ENCODE measurements at regions not wholly inside any gene's neighbourhood (a gene's known extent, or its start where the extent isn't known, plus 50 kb on each side); places are given as distances from the start of the nearest gene placed in this dataset.
A peak's percentile ranks its signal among the peaks of the same experiment; 100 is the strongest.

DNA sequence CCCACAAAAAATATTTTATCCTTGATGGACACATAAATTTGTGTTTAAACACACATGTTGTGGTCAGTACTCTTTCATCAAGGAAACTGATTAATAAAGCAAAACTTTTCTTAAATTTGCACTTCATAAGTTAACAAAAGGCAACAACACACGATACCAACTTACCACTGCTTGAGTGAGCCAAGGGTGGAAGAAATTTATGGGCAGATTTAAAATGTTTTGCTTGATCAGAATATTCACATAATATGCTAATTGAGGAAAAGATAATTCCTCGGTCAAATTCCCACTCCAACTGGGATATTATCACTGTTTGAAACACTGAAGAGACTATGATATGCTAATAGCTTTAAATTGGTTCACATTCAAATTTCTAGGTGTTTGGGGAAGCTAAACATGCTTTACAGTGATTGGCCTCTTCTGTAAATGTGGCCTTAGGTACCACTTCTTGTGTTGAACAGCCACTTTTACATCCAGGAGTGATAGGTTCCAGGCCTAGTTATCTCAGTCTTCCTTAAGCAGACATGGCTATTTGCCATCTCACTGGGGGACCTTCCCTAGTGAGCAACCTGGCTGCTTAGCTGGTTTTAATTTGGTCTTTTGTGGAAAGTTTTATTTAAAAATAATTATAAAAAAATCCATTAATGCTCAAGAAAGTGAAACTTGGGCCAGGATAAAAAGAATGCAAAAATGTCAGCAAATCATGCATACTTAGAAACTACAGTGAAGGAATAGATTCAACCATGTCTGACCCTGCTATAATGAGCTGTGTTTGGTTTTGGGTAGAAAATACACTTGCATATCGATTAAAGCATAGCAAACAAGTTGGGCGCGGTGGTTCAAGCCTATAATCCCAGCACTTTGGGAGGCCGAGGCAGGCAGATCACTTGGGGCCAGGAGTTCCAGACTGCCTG is 221.2 kb upstream of the MAP3K7 start:
- DNase-seq = no peak

DNA sequence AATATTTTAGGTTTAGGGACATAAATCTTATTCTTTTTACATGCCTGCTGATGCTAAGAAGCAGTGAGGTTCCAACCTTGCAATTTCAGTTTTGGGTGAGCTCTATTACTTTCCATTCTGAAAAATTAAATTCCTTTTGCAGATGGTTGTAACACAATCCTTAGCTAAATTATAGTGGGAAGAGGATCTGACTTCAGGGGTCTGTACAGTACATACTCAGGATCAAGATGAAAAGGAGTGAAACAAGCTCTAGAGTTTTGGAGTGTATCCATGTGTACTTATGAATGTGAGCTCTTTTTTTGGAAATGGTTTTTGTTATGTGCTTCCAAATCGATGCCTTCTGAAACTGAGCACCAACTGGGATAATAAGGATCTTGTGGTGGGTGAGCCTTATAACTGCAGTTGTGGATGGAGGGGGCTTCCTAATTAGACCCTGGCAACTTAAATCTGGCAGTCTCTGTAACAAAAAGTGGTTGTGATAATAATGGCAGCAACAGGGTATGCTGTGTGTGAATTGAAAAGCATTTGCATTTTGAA is 218.8 kb upstream of the MAP3K7 start:
- DNase-seq = no peak

DNA sequence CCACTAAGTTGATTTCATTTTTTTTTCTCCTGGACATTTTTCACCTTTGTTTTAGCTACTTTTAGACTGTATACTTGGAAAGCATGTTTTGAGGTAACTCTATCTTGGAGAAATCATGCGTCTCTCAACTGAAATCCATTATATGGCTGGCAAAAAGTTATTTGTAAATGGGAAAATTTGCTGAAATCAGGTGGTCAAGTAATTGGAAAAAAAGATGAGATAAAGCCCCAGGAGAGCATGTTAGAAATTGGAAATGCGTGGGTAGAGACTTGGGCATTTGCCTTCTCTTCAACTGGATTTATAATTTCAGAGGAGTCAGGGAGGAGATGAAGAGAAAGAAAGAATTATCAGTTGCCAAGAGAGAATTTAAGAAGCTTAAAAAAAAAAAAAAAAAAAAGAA is 217.1 kb upstream of the MAP3K7 start:
- no peak for DNase-seq

DNA sequence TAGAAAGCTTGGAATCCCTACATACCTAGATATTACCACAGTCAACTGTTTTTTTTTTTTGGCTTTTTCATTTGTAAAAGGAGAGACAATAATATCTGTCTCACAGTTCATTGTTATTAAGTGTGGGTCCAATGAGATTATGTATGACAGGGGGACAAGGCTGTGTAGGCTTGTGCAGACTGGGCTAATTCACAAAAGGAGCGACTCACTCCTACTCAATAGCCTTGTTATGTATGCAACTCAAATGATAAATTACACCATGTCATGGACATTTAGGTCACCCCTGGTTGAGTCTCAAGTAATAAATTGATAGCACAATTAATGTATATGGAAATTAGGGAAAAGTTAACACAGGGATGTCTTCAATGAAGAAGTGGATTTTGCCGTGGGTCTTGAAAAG is 208.2 kb upstream of the MAP3K7 start:
- DNase-seq = no peak

DNA sequence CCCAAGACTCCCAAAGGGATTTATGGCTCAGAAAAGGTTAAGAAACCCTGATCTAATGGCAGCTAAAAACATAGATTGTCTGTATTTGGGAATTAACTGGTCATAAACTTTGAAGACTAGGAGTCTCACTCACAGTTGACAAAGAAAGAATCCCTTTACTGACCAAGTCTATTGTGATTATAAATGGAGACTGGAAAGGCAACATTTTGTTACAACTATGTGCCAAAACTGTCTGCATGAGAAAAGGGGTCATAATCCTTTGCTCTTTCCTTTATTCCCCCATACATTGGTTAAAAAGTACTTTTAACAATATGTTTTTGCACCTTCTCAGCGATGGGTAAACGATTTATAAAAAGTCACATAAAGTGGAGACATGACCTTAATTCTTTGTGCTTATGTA is 206.9 kb upstream of the MAP3K7 start:
- DNase-seq = no peak

DNA sequence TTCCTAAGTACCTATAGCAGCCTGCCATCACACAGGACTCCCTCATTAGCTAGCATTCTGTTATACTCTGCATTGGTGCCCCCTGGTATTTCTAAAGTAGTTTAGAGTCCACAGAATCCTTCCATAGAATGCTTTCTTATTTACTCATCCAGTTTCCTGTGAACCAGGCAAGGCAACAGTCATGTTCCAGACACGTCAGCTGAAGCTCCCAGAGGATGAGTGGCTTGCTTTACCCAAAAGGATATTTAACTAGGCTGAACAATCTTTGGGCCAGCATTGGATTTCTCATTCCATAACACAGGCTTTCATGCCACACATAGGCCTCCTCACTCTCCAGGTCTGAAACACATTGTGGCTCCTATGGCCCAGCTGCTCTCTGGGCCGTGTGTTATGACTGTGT is 203.8 kb upstream of the MAP3K7 start:
- no peak for DNase-seq

DNA sequence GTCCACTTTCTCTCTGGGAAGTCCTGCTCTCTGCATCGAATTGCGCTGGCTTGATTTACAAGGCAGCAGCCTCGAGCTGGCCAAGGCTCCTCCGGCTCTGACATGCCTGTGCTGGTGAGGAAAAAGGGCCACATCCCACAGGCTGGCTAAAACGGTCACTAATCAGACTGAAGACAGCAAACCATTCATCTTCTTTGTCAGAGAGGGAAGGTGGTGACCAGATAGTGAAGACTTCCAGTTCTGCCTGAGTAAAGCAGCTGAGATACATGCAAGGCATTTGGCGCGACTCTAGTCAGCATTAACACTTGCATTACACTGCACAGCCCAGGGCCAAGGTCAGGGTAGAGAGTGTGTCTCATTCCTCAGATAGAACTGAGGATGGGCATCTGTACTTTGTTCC is 203.2 kb upstream of the MAP3K7 start:
- no peak for DNase-seq

DNA sequence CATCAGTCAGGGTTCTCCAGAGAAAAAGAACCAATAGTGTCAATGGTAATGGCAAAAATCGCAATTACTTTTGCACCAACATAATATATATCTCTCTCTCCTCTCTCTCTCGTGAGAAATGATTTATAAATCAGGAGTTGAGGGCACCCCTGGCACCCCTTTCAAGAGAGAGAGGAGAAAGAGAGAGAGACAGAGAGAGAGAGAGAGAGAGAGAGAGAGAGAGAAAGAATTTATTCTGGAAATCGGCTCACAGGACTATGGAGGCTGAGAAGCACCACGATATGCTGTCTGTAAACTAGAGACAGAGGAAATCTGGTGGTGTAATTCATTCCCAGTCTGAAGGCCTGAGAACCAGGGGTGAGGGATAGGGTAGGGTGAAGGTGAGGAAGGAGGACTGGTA is 201.9 kb upstream of the MAP3K7 start:
- no peak for DNase-seq

DNA sequence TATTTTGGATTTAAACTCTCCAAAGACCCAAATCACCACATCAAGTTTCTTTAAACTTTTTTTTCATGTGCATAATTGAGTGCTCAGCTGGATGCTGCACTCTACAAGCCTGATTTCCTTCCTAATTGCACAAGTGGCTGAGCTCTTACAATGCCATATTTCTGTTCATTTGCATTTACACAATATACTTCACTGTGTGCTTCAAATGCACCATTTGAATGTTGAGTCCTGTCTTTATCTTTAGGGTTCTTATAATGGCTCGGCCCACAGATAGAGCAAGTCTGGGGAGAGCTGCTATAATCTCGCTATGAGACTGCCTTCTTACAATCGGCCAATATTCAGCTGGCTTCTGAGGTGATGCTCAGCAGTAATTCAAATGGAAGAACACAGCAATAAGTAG is 200.6 kb upstream of the MAP3K7 start:
- DNase-seq = no peak

DNA sequence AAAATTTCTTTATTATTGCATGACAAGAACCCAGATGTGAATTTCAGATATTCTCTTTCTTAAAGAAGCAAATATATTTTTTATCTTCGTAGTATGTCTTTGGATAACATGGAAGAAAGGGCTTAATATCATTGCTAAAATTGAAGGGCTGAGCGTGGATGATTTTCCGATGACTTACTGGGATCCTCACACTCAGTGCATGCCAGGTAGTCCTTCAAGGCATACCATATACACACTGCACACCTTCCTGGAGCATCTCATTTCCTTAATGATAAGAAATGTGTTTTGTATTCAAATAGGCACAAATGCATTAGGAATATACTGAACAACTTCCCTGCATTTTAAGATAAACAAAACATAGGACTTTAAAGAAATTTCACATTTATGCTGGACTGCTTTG is 193.9 kb upstream of the MAP3K7 start:
- no peak for DNase-seq

DNA sequence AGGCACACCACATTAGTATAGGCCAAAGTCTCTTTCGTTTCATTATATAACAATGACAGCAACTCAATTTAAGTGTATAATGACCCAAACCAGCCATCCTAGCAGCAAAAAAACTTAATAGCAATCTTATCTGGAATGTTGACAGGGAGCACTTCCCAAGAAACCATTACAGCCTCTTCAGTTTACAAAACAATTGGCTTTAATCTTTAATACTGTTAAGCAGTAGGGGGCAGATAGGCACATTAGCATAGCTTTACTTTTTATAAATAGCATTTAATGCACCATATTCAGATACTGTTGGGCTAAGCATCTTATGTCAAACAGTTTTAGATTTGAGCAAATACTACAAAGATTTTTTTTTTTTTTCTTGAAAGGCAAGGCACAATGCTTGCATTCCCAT is 193.3 kb upstream of the MAP3K7 start:
- DNase-seq = no peak

DNA sequence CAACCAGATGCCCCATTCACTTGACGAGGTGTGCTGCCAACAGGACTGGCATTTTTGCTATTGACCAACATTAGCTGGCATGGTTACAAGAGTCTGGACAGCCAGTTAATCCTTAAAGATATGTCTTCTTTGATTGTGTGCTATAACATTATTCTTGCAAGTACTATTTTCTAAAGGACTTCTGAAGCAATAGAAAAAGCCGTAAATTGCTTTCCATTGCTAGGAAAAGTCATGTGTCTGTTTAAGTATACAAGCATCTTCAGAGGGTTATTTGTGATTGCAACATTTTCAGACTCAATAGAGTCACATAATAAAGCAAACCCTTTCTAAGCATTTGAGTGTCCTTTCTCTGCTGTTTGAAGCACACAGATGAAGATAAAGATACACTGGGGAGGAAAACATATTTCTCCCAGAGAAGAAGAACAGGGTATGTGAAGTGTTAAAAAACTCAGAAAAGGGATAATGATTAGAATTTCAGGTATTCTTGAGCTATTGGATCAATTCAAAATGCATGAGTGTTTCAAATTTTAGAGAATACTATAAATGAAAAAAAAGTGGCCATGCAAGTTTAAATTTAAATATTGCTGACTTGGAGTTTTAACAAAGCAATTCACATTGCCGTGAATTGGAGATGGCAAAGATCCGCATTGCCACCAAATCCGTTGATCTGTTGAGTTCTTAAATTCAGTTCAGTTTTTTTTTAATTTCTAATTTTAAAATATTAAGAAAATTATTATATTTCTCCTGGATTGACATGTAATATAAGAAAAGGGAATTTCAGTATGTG is 191.7 kb upstream of the MAP3K7 start:
- no peak for DNase-seq

DNA sequence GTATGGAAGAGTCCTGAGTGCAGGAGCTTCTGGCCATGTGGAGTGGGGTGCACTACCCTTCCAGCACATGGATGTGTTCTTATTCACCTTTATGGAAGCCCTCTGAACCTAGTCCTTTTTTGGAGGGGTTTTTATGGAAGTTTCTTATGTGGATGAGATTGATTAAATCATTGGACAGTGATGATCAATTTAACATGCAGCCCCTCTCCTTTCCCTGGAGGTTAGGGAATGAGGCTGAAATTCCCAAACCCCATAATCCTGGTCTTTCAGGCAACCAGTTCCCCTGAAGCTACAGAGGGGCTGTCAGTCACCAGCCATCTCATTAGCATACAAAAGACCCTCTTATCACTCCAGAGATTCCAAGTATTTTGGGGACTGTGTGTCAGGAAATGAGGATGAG is 183.9 kb upstream of the MAP3K7 start:
- no peak for DNase-seq

DNA sequence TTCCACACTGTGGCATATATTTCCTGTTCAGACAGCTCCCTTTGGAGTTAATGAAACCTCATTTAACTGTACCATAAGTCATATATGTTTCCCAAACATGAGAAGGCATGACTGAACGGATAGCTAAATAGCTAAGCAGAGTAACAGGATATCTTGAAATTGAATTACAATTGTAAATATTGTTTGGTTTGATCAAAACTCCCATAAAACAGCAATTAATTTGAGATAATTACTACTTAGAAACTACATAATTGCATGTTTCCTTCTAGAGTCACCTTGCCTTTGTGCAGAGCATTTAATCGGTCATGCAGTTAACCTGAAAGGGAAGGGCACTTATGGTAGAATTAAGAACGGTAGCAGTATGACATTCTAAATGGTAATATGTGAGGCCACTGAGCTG is 179.0 kb upstream of the MAP3K7 start:
- no peak for DNase-seq

DNA sequence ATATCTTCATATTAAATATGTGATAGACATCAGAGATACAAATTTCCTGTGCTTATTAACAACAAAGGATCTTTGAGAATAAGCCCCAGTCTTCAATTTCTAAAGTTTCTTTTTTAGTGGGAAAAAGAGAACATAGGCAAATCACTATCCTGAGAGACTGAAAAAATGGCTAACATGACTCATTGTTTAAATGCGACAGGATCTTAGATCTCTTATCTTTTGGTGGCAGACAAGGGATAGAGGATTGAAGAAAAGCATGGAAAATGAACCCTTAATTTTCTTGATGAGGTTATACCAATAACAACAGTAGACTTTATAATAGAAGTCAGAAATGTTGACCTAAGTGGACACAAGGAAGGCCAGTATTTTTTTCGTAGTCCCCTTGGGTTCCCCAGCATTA is 178.6 kb upstream of the MAP3K7 start:
- DNase-seq = no peak

DNA sequence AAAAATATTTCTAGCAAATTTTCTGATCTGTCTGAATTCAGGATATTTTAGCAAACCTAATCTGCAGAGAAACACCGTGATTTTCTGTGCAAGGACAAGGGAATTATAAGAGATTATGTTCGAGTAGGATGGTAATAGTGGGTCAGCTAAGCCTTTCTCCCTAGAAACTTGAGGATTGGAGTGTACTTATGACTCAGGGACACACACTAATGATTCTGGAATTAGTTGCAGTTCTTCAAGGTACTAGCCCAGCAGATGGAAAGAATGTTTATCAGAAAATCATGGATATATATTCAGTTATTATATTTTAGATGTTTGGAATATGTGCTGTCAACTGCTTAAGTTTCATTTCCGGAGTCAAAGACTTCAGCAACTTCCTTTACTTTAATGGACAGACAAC is 177.1 kb upstream of the MAP3K7 start:
- DNase-seq = no peak

DNA sequence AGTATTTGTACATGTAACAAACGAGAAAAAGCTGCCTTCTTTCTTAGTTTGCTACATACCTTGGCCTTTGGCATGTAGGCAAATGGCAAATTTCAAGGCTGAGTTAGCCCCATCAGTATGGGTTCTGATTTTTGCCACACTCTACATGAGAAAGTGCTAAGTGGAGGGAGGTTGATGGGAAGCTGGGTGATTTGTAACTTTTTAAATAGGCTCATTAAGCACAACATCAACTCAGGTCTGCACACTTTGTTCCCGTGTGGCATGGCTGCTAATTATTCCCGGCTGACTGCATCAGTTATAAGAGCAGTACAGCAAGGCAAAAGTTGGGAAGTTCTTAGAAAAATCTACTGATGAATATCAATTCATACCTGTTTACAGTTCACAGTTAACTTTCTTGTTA is 172.8 kb upstream of the MAP3K7 start:
- DNase-seq = no peak

DNA sequence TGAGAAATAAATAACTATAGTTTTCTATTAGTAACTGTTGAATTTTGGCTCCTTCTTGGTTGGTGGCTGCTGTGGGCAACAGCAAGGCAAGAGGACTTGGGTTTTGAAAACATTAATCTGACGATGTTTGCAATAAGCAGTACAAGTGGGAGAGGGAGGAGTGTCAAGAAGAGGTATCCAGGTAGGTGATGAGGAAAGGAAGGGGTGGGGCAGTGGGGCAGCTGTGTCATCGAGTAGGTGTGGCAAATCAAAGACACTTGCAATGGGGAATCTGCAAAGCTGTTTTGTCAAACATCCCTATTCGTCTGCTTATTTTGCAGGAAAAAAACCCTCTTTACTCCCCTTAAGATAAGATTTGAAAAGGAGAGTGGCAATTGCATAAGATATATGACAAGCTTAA is 171.9 kb upstream of the MAP3K7 start:
- peak; percentile 8 for DNase-seq

DNA sequence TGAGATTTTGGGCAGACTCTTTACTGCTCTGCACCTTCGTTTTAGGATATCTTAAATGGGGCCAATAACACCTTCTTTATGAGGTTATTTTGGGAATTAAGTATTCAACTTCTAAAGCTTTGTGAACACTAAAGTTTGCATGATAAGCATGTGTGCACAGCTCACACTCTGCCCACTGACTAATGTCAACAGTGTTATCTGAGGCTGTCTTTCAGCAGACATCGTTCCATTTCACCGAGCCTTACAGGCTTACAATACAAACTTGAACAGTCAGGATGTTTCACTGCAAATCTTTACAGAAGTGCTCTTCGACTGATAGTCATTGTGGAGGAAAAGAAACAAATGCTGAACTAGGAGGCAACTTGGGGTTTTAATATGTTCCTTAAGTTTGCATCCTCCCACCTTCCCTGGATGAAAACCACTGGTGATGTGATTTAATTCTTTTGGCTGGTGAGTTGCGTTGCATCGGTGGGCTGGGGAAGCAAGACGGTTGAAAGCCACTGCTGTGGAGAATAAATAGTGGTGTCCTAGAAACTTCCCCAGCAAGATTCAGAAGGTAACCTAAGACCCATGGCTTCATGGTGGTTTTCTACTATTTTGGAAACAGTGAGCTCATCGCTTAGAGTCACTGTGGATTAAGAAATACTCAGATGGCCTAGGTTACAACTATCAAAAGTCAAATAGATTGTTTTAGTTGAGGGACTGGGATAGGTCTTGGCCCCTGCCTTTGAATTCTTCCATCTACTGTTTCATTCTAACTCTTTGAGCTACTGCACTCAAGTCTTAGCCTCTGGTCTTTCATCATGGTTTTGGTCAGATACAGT is 167.2 kb upstream of the MAP3K7 start:
- no peak for DNase-seq

DNA sequence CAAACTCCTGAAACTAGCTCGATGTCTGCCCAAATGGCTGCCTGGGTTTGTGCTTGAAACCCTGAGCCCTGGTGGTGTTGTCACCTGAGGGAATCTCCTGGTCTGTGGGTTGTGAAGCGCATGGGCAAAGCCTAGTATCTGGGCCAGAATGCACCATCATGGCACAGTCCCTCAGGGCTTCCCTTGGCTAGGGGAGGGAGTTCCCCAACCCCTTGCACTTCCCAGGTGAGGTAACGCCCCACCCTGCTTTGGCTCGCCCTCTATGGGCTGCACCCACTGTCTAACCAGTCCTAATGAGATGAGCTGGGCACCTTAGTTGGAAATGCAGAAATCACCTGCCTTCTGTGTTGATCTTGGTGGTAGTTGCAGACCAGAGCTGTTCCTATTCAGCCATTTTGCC is 152.9 kb upstream of the MAP3K7 start:
- DNase-seq = no peak

DNA sequence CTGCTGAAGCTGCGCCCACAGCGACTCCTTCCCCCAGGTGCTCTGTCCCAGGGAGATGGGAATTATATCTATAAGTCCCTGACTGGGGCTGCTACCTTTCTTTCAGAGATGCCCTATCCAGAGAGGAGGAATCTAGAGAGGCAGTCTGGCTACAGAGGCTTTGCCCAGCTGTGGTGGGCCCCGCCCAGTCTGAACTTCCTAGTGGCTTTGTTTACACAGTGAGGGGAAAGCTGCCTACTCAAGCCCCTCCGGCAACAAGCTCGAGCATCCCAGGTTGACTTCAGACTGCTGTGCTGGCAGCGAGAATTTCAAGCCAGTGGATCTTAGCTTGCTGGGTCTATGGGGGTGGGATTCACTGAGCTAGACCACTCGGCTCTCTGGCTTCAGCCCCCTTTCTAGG is 152.5 kb upstream of the MAP3K7 start:
- DNase-seq = peak; percentile 10

DNA sequence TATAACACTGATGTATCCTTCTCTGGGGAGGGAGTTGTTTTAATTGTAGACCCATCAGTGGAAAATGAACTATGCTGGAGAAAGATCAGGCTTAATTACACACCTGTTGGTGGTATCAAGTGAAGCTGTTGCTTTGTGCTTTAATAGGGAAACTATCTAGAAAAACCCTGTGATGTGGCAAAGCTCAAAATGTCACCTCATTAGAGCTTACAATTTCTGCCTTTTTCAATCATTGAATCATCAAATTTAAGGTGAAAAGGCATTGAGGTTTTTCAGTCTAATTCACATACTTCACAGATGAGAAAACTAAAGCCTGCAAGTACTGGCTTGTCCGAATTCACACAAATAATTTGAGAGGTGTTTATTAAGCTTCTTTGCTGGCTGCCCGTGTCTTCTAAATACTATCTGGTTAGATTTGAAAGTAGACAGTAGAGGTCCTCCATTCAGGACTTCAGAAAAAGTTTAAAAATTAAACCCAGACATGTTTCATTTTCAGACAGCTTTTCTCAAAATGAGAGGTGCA is 143.3 kb upstream of the MAP3K7 start:
- DNase-seq = no peak

DNA sequence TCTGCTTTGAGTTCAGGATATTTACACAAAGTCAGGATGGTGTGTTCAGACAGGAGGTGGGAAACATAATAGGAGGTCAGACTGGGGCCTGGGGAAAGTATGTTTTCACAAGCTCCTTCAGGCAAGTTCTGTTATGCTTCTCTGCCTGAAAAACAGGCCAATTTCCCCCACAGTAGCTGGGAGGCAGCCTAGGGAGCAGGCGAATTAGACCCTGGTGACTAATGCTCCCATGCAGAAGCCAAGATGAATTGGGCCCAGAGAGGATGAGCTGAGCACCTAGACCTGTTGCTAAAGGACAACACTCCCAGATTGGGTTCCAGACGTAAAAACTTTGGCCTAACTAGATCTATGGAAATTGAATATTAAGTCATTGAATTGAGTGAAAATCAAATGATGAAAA is 142.2 kb upstream of the MAP3K7 start:
- DNase-seq = no peak

Data from NCI-H510A treated with DMSO at 0.1 percent for 48 hours (cell line).